Heart left ventricle (tissue), 16 donors: ENCODE measurements at regions not wholly inside any gene's neighbourhood (a gene's known extent, or its start where the extent isn't known, plus 50 kb on each side); places are given as distances from the start of the nearest gene placed in this dataset.

Source experiments
- ATAC-seq, 4 donors: fragments of 200-7000 bp; cut with Tn5 transposase; one replicate each; pipeline ENCODE4 v1.9.1; 2020 to 2022; ENCODE audit warnings: moderate library complexity in 4 of 4, mild to moderate bottlenecking in 3 of 4, moderate number of reproducible peaks in 1 of 4
- DNase-seq, 5 donors: peaks; one replicate each; pipeline ENCODE4 v3.0.0-alpha.2; 2020
- H3K27ac ChIP-seq, 12 donors: fragments of 200-600 bp; sonication (generic) in 4 of 12; one replicate each; pipeline versions ENCODE4 v1.5.0 to v1.8.0; 2016 to 2022; ENCODE audit warnings: mild to moderate bottlenecking in 2 of 12
- H3K27me3 ChIP-seq, 9 donors: fragments of 200-600 bp; sonication (generic) in 2 of 9; one replicate each; pipeline versions ENCODE4 v1.5.1 to v1.8.0; 2016 to 2022; ENCODE audit warnings: mild to moderate bottlenecking in 3 of 9
- H3K36me3 ChIP-seq, 9 donors: fragments of 200-600 bp; sonication (generic) in 2 of 9; one replicate each; pipeline versions ENCODE4 v1.5.0 to v1.8.0; 2018 to 2022; ENCODE audit warnings: mild to moderate bottlenecking in 2 of 9
- H3K4me1 ChIP-seq, 12 donors: fragments of 200-600 bp; sonication (generic) in 4 of 12; one replicate each; pipeline versions ENCODE4 v1.5.0 to v1.8.0; 2016 to 2022; ENCODE audit warnings: mild to moderate bottlenecking in 3 of 12
- H3K4me3 ChIP-seq, 12 donors: fragments of 200-600 bp; sonication (generic) in 4 of 12; one replicate each; pipeline versions ENCODE4 v1.5.0 to v1.8.0; 2017 to 2022; ENCODE audit warnings: mild to moderate bottlenecking in 9 of 12, moderate library complexity in 4 of 12
- H3K9me3 ChIP-seq, 12 donors: fragments of 200-600 bp; sonication (generic) in 4 of 12; one replicate each; pipeline versions ENCODE4 v1.5.0 to v1.8.0; 2016 to 2022; ENCODE audit warnings: mild to moderate bottlenecking in 1 of 12
- POLR2A ChIP-seq, 2 donors: fragments of 450-650 bp; IDR thresholded peaks; one replicate each; pipeline ENCODE4 v1.6.1; 2017; ENCODE audit warnings: antibody characterized with exemption in 2 of 2, mild to moderate bottlenecking in 2 of 2, moderate library complexity in 2 of 2
- WGBS, 4 donors: extraction: QIAGEN DNeasy Blood & Tissue Kit in 2 of 4; methylation state at CpG; one replicate each; pipeline versions ENCODE4 v1.1.5 to v1.1.7; 2013 to 2018; 5-methylcytosine and 5-hydroxymethylcytosine counted together
- intact Hi-C, 10 donors: fragments of 100-400 bp; cut with DNase I; formaldehyde crosslinking; loops; one replicate each; pipeline versions ENCODE4 v1.11.1 to v1.14.2; 2022
- TF ChIP-seq, protein P1 (sequence below), 12 donors: fragments of 200-600 bp; sonication (generic) in 4 of 12; IDR thresholded peaks; one replicate each; pipeline versions ENCODE4 v1.5.0 to v1.8.0; 2018 to 2022; ENCODE audit warnings: antibody characterized with exemption in 12 of 12, mild to moderate bottlenecking in 5 of 12
- donor health status: ischemic (EF 13 %, LVEDD 7.1; RV severe dilation, severe dysfunction).
- donor health status: healthy with polysubstance abuse.
- donor health status: DM: no; HTN: yes; CAD: no.
- donor health status: DM: no; HTN: no; CAD: no.
- donor health status: ischemic (EF 25% LVEDD 6.9; RV normal size, moderate dysfunction).
- donor health status: ischemic (EF 25% LVEDD 5.7; RV mildly dilated, moderate dysfunction).
- donor health status: healthy.
- donor health status: DM: yes; HTN: yes; CAD: no.
- donor health status: ischemic (EF 35%, LVEDD 5.7; RV mildly dilated, moderate dysfunction).
- donor health status: nonischemic (EF 11% LVEDD 7.7; RV severe dilation, severe dysfunction).
- donor health status: DM: yes; HTN: yes; CAD: no.
- donor health status: PGD.
- donor health status: ischemic (EF 29% LVEDD 5.4; RV normal size, mild dysfunction).
- donor health status: nonischemic (EF 23%, LVEDD 6.1; RV moderate dilation, normal function).

DNA sequence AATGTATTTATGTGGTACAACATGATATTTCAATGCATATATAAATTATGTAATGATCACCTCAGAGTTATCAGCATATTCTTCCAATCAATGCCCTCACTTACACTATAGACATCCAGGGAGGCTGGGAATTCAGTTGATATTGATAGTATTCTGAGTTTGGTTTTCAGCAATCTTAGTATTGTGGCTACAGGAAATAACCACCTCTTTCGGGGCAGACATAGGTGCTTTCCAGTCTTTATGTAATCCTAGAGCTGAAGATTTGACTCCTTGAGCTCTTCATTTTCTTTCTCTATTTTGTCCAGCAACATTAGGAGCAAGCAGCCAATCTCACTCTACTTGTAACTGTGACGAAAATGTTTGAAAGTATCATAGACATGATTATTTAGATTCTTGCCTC lies 712.7 kb upstream of the KIRREL3 start:
- TF ChIP-seq, protein P1, sequence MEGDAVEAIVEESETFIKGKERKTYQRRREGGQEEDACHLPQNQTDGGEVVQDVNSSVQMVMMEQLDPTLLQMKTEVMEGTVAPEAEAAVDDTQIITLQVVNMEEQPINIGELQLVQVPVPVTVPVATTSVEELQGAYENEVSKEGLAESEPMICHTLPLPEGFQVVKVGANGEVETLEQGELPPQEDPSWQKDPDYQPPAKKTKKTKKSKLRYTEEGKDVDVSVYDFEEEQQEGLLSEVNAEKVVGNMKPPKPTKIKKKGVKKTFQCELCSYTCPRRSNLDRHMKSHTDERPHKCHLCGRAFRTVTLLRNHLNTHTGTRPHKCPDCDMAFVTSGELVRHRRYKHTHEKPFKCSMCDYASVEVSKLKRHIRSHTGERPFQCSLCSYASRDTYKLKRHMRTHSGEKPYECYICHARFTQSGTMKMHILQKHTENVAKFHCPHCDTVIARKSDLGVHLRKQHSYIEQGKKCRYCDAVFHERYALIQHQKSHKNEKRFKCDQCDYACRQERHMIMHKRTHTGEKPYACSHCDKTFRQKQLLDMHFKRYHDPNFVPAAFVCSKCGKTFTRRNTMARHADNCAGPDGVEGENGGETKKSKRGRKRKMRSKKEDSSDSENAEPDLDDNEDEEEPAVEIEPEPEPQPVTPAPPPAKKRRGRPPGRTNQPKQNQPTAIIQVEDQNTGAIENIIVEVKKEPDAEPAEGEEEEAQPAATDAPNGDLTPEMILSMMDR (IDR thresholded peaks at IDR 0.05) = no peak
- TF ChIP-seq POLR2A (IDR thresholded peaks at IDR 0.05) = no peak
- ATAC-seq = no peak
- Histone ChIP-seq H3K9me3 (no peaks in the 10 kb centered on the region), H3K4me3 (no peak overlapping the region), H3K4me1 (no peaks in the 10 kb centered on the region), H3K27ac (no peak overlapping the region), H3K27me3 (no peaks in the 10 kb centered on the region), H3K36me3 (no peaks in the 10 kb centered on the region)
- intact Hi-C loops = no loop called here
- 91 to 99% (median 94%) methylated on average over 2 of the region's 2 CpGs for WGBS, 4 donors
- no peak for DNase-seq

DNA sequence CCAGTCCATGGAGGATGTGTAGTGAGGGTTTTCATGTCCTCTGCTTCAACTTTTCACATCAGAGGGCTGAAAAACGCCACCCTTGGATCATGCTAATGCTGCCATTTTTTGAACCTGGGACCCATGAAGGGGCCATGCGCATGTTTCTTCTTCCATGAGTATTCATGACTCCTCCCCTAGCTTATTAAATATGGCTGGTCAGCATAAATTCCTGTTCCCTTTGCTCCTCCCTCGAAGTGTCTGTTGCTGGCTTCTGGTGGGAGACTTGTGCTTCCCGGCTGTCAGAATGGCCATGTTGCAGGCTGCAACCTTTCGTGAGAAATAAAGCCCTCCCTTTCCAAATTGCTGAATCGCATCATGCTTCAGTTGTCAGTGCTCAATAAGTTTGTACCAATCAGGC lies 711.2 kb upstream of the KIRREL3 start:
- Histone ChIP-seq H3K9me3 (no peaks in the 10 kb centered on the region), H3K4me3 (no peak overlapping the region), H3K27ac (no peak overlapping the region), H3K27me3 (no peaks in the 10 kb centered on the region), H3K36me3 (no peaks in the 10 kb centered on the region), H3K4me1 (no peaks in the 10 kb centered on the region)
- ATAC-seq = no peak
- no peak for TF ChIP-seq POLR2A (IDR thresholded peaks at IDR 0.05)
- TF ChIP-seq, protein P1 (IDR thresholded peaks at IDR 0.05) = no peak
- intact Hi-C loops = no loop called here
- no peak for DNase-seq
- 84 to 95% (median 92%) methylated on average over 6 of the region's 6 CpGs for WGBS, 4 donors

DNA sequence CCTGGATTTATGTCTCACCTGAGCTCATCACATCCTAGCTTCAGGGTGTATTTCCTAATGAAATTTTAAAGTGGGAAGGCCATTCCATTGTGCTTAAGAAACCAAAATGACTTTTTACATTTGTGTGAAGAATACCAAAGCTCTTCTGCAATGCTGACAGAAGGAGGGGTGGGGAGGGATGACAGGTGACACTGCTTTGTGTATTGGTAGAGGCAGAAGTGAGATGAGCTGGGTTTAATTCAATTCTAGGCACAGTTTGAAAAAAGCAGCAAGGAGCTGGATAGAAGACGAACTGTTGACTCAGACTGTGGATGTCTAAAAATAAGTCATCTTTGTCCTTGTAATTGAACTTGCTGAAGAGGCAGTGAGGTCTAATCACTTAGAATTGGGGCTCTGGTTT lies 710.3 kb upstream of the KIRREL3 start:
- Histone ChIP-seq H3K36me3 (no peaks in the 10 kb centered on the region), H3K4me1 (no peaks in the 10 kb centered on the region), H3K27ac (no peak overlapping the region), H3K27me3 (no peaks in the 10 kb centered on the region), H3K9me3 (no peaks in the 10 kb centered on the region), H3K4me3 (no peak overlapping the region)
- no peak for ATAC-seq
- intact Hi-C loops = no loop called here
- 52 to 74% (median 66%) methylated on average over 1 of the region's 1 CpG for WGBS, 4 donors
- no peak for DNase-seq
- no peak for TF ChIP-seq POLR2A (IDR thresholded peaks at IDR 0.05)
- TF ChIP-seq, protein P1 (IDR thresholded peaks at IDR 0.05) = no peak

DNA sequence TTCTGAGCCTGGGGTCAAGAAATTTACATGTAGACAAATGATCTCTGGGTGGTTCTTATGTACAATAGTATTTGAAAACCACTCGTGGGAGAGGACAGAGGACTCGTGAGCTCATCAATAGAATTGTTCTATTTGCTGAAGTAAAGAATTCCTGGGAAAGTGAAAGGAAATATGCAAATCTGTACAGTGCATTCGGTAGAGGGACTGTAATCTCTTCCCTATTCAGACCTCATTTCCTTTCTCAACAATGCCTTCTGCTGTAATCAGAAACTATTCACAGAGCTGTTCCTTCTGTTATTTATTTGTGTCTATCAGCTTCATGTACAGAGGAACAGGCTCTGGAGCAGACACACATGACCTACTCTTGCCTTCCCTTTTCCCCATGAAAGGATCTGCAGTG lies 709.4 kb upstream of the KIRREL3 start:
- Histone ChIP-seq H3K27ac (no peak overlapping the region), H3K9me3 (no peaks in the 10 kb centered on the region), H3K36me3 (no peaks in the 10 kb centered on the region), H3K4me3 (no peak overlapping the region), H3K4me1 (no peaks in the 10 kb centered on the region), H3K27me3 (no peaks in the 10 kb centered on the region)
- TF ChIP-seq, protein P1 (IDR thresholded peaks at IDR 0.05) = no peak
- no peak for TF ChIP-seq POLR2A (IDR thresholded peaks at IDR 0.05)
- intact Hi-C loops = no loop called here
- DNase-seq (no peak), ATAC-seq (peak in 1 of 4 donors; percentile 34)
- 35 to 44% (median 35%) methylated on average over 3 of the region's 3 CpGs for WGBS, 4 donors
